OCI-LY7 (cell line): ENCODE measurements at regions not wholly inside any gene's neighbourhood (a gene's known extent, or its start where the extent isn't known, plus 50 kb on each side); places are given as distances from the start of the nearest gene placed in this dataset.

Experiments
- BruUV-seq: library from RNA; stranded (reverse); fragments of 400-500 nt; replicated peaks from 2 replicates; lab custom pipeline; 2021; lab: Mats Ljungman, UMichigan
- CTCF ChIA-PET: fragments of 300-600 bp; sonication (Branson Sonifier 250); formaldehyde crosslinking; loops from one replicate; lab custom pipeline; 2022; ENCODE audit warnings: antibody characterized with exemption; ENCODE audit not compliant: unreplicated experiment; lab: Charles Lee
- POLR2A ChIA-PET: fragments of 300-600 bp; sonication (Branson Sonifier 250); formaldehyde crosslinking; loops from one replicate; lab custom pipeline; 2022; ENCODE audit warnings: antibody characterized with exemption; lab: Charles Lee
- DNase-seq: peaks from one replicate; pipeline ENCODE4 v3.0.0-alpha.2; 2015; ENCODE audit warnings: low spot score
- H2AFZ ChIP-seq: fragments of 200-600 bp; sonication (generic), shearing (Covaris generic); 2 replicates; pipeline ENCODE4 v1.6.1; 2014; ENCODE audit warnings: mild to moderate bottlenecking, antibody characterized with exemption, low read length, moderate library complexity
- H3K27ac ChIP-seq: fragments of 200-600 bp; sonication (generic); 2 replicates; pipeline ENCODE4 v1.5.1; 2014; ENCODE audit warnings: mixed run types, low read depth, mild to moderate bottlenecking, moderate library complexity, low read length, inconsistent platforms; ENCODE audit not compliant: poor library complexity, severe bottlenecking
- H3K36me3 ChIP-seq: fragments of 200-600 bp; sonication (generic); 2 replicates; pipeline ENCODE4 v1.6.1; 2014; ENCODE audit warnings: mild to moderate bottlenecking, antibody characterized with exemption, low read length, moderate library complexity, mixed read lengths; ENCODE audit not compliant: insufficient read depth
- H3K4me1 ChIP-seq: fragments of 200-600 bp; sonication (generic); 2 replicates; pipeline ENCODE4 v1.5.1; 2014; ENCODE audit warnings: mild to moderate bottlenecking, low read length; ENCODE audit not compliant: insufficient read depth, poor library complexity, severe bottlenecking
- H3K4me2 ChIP-seq: fragments of 200-600 bp; sonication (generic); 2 replicates; pipeline ENCODE4 v1.6.1; 2014; ENCODE audit warnings: mild to moderate bottlenecking, low read length
- H3K4me3 ChIP-seq: fragments of 200-600 bp; sonication (generic); 2 replicates; pipeline ENCODE4 v1.5.1; 2014; ENCODE audit warnings: mild to moderate bottlenecking, low read depth, low read length; ENCODE audit not compliant: poor library complexity, severe bottlenecking
- H3K79me2 ChIP-seq: fragments of 200-600 bp; sonication (generic); 2 replicates; pipeline ENCODE4 v1.6.1; 2016; ENCODE audit warnings: low read depth, mild to moderate bottlenecking, low read length, moderate library complexity, mixed read lengths; ENCODE audit not compliant: insufficient read depth
- H3K9me2 ChIP-seq: fragments of 200-600 bp; sonication (generic); 2 replicates; pipeline ENCODE4 v1.6.1; 2016; ENCODE audit warnings: mild to moderate bottlenecking, low read length, mixed read lengths; ENCODE audit not compliant: insufficient read depth
- H3K9me3 ChIP-seq: fragments of 200-600 bp; sonication (generic); 2 replicates; pipeline ENCODE4 v1.6.1; 2014; ENCODE audit warnings: mild to moderate bottlenecking, mixed run types, low read length, mixed read lengths
- H4K20me1 ChIP-seq: fragments of 200-600 bp; sonication (generic); 2 replicates; pipeline ENCODE4 v1.6.1; 2014; ENCODE audit warnings: mild to moderate bottlenecking, antibody characterized with exemption, low read length, moderate library complexity, mixed read lengths; ENCODE audit not compliant: insufficient read depth
- CTCF ChIP-seq: fragments of 200-600 bp; sonication (generic); conservative IDR thresholded peaks from 2 replicates; pipeline ENCODE4 v1.5.1; 2014; ENCODE audit warnings: mild to moderate bottlenecking, antibody characterized with exemption, low read length, moderate library complexity, mixed read lengths
- EZH2phosphoT487 ChIP-seq: fragments of 200-600 bp; sonication (generic); IDR thresholded peaks from 2 replicates; pipeline ENCODE4 v1.6.1; 2018; ENCODE audit warnings: low read depth, borderline replicate concordance, mild to moderate bottlenecking, mixed run types, antibody characterized with exemption, low read length, moderate library complexity, mixed read lengths
- intact Hi-C: fragments of 100-400 bp; cut with micrococcal nuclease; formaldehyde crosslinking; loops from one replicate; pipeline ENCODE4 v1.10.0; 2022; ENCODE audit not compliant: unreplicated experiment

DNA sequence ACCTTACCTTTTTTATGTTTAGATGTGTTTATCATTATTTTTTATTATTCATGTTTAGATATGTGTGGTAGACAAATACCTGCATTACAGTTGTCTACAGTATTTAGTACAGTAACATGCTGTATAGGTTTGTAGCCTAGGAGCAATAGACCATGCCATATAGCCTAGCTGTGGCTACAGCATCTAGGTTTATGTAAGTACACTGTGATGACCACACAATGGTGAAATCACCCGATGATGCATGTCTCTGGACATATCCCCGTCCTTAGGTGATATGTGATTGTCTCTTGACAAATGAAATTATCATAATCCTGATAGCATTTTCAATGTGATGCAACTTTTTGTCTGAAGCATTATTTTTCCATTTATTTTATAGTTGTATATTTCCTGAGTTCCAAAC is 121.2 kb downstream of the DISP1 start:
- intact Hi-C loops: no loop called here
- H3K4me3 ChIP-seq: no peak overlapping the region
- no peaks in the 10 kb centered on the region for H3K79me2 ChIP-seq
- TF ChIP-seq CTCF (no peak), EZH2phosphoT487 (no peak)
- no peaks in the 10 kb centered on the region for H3K4me1 ChIP-seq
- BruUV-seq: no TSS peak
- no peaks in the 10 kb centered on the region for H3K9me2 ChIP-seq
- no peak overlapping the region for H3K4me2 ChIP-seq
- no peaks in the 10 kb centered on the region for H3K9me3 ChIP-seq
- no peaks in the 10 kb centered on the region for H4K20me1 ChIP-seq
- ChIA-PET POLR2A (no interaction called here), CTCF (no interaction called here)
- no peaks in the 10 kb centered on the region for H3K36me3 ChIP-seq
- no peak overlapping the region for H2AFZ ChIP-seq
- DNase-seq: no peak
- no peak overlapping the region for H3K27ac ChIP-seq

- BruUV-seq: no TSS peak
- intact Hi-C loops: no loop called here
- ChIA-PET POLR2A (interaction anchor here (0.6 kb wide), 1 partner anchor 25 kb away, joined by 3 read pairs; no protein-coding TSS in a partner anchor), CTCF (no interaction called here)
- no peaks in the 10 kb centered on the region for H3K36me3 ChIP-seq
- H3K79me2 ChIP-seq: no peaks in the 10 kb centered on the region
- H3K27ac ChIP-seq: no peak overlapping the region
- H4K20me1 ChIP-seq: no peaks in the 10 kb centered on the region
- no peaks in the 10 kb centered on the region for H3K4me1 ChIP-seq
- H3K4me2 ChIP-seq: no peak overlapping the region
- H2AFZ ChIP-seq: no peak overlapping the region
- H3K9me2 ChIP-seq: no peaks in the 10 kb centered on the region
- no peaks in the 10 kb centered on the region for H3K9me3 ChIP-seq
- no peak for TF ChIP-seq EZH2phosphoT487
- TF ChIP-seq CTCF: no peak
- no peak for DNase-seq
- no peak overlapping the region for H3K4me3 ChIP-seq
Observed at GRCh38 chr1:222938986-222939385, 124.1 kb downstream of the DISP1 start.

GRCh38 chr1:222940095-222940494 is 125.3 kb downstream of the DISP1 start:
- ChIA-PET POLR2A (interaction anchor here (0.7 kb wide), 1 partner anchor 1220 kb away, joined by 4 read pairs; no protein-coding TSS in a partner anchor), CTCF (no interaction called here)
- Histone ChIP-seq H3K4me2 (no peak overlapping the region), H3K4me1 (no peaks in the 10 kb centered on the region), H3K9me2 (no peaks in the 10 kb centered on the region), H3K9me3 (no peaks in the 10 kb centered on the region), H3K27ac (no peak overlapping the region), H3K79me2 (no peaks in the 10 kb centered on the region), H3K36me3 (no peaks in the 10 kb centered on the region), H4K20me1 (no peaks in the 10 kb centered on the region), H3K4me3 (no peak overlapping the region), H2AFZ (no peak overlapping the region)
- no peak for DNase-seq
- intact Hi-C loops: no loop called here
- BruUV-seq: no TSS peak
- TF ChIP-seq CTCF (no peak), EZH2phosphoT487 (no peak)
